Lung (tissue), 11 donors: ENCODE measurements at regions not wholly inside any gene's neighbourhood (a gene's known extent, or its start where the extent isn't known, plus 50 kb on each side); places are given as distances from the start of the nearest gene placed in this dataset.

Source experiments
- ATAC-seq: fragments of 200-7000 bp; cut with Tn5 transposase; one replicate; pipeline ENCODE4 v1.9.1; 2020; ENCODE audit warnings: moderate number of reproducible peaks; ENCODE audit not compliant: insufficient read depth, low FRiP score
- DNase-seq, 3 donors: peaks; one replicate each; pipeline ENCODE4 v3.0.0-alpha.2; 2013 to 2017
- H3K27ac ChIP-seq, 2 donors: one replicate each; pipeline ENCODE4 v1.5.1; 2013; ENCODE audit warnings: mild to moderate bottlenecking in 2 of 2, moderate library complexity in 2 of 2, control low read depth in 1 of 2, inconsistent platforms in 1 of 2, low read depth in 1 of 2, low read length in 1 of 2
- H3K27me3 ChIP-seq, 3 donors: one replicate each; pipeline ENCODE4 v1.5.1; 2013; ENCODE audit warnings: low read length in 2 of 3; ENCODE audit not compliant: control insufficient read depth in 3 of 3, insufficient read depth in 3 of 3
- H3K36me3 ChIP-seq, 4 donors: one replicate each; pipeline ENCODE4 v1.5.1; 2013; ENCODE audit warnings: low read length in 4 of 4, mild to moderate bottlenecking in 1 of 4, moderate library complexity in 1 of 4; ENCODE audit not compliant: control insufficient read depth in 4 of 4, insufficient read depth in 4 of 4
- H3K4me1 ChIP-seq, 5 donors: one replicate each; pipeline ENCODE4 v1.5.1; 2013; ENCODE audit warnings: low read length in 5 of 5, mild to moderate bottlenecking in 2 of 5, moderate library complexity in 1 of 5; ENCODE audit not compliant: control insufficient read depth in 5 of 5, insufficient read depth in 5 of 5
- H3K4me3 ChIP-seq: one replicate; pipeline ENCODE4 v1.5.1; 2013; ENCODE audit warnings: mild to moderate bottlenecking, control low read depth, moderate library complexity
- H3K9ac ChIP-seq, 2 donors: one replicate each; pipeline ENCODE4 v1.5.1; 2013; ENCODE audit warnings: low read length in 2 of 2, control low read depth in 1 of 2; ENCODE audit not compliant: insufficient read depth in 1 of 2
- H3K9me3 ChIP-seq, 4 donors: one replicate each; pipeline ENCODE4 v1.5.1; 2013; ENCODE audit warnings: low read length in 3 of 4, mild to moderate bottlenecking in 1 of 4, moderate library complexity in 1 of 4; ENCODE audit not compliant: control insufficient read depth in 4 of 4, insufficient read depth in 3 of 4
- CTCF ChIP-seq: IDR thresholded peaks from 2 replicates; pipeline ENCODE4 v1.5.1; 2012; ENCODE audit warnings: mild to moderate bottlenecking; ENCODE audit errors: control extremely low read depth, extremely low read depth
- WGBS, 2 donors: extraction: QIAGEN DNeasy Blood & Tissue Kit; methylation state at CpG; one replicate each; pipeline ENCODE4 v1.1.7; 2013; 5-methylcytosine and 5-hydroxymethylcytosine counted together
- donor health status: control.
- donor health status: control.
- donor health status: Bipolar disorder and iron deficiency.
- donor health status: healthy.
- donor health status: DM: yes; HTN: yes; CAD: no.

- no peaks in the 10 kb centered on the region for H3K27me3 ChIP-seq
- ATAC-seq = no peak
- no peak for DNase-seq
- H3K9ac ChIP-seq = no peak overlapping the region
- no peak overlapping the region for H3K4me3 ChIP-seq
- no peak for TF ChIP-seq CTCF
- H3K9me3 ChIP-seq = peaks cover 0 to 3% (median 0%) of the 10 kb centered on the region in 4 donors
- H3K4me1 ChIP-seq = no peaks in the 10 kb centered on the region
- no peaks in the 10 kb centered on the region for H3K36me3 ChIP-seq
- H3K27ac ChIP-seq = no peak overlapping the region
Observed at GRCh38 chr15:98071786-98072185, 111.3 kb downstream of the ARRDC4 start.

GRCh38 chr15:98075441-98075840, 114.9 kb downstream of the ARRDC4 start:
- H3K9me3 ChIP-seq = no peaks in the 10 kb centered on the region
- DNase-seq (no peak), ATAC-seq (no peak)
- H3K9ac ChIP-seq = no peak overlapping the region
- peaks cover 0 to 2% (median 0%) of the 10 kb centered on the region in 5 donors for H3K4me1 ChIP-seq
- no peaks in the 10 kb centered on the region for H3K27me3 ChIP-seq
- TF ChIP-seq CTCF = no peak
- H3K27ac ChIP-seq = no peak overlapping the region
- no peak overlapping the region for H3K4me3 ChIP-seq
- no peaks in the 10 kb centered on the region for H3K36me3 ChIP-seq

GRCh38 chr15:98076021-98076816, 115.7 kb downstream of the ARRDC4 start:
- DNase-seq (no peak), ATAC-seq (peak; percentile 72)
- Histone ChIP-seq H3K27ac (peak overlapping the region in 1 of 2 donors; percentile 31), H3K9me3 (no peaks in the 10 kb centered on the region), H3K27me3 (no peaks in the 10 kb centered on the region), H3K36me3 (no peaks in the 10 kb centered on the region), H3K9ac (no peak overlapping the region), H3K4me3 (no peak overlapping the region), H3K4me1 (peaks cover 0 to 2% (median 0%) of the 10 kb centered on the region in 5 donors)
- WGBS, 2 donors = 38 to 46% methylated on average over 8 of the region's 8 CpGs
- TF ChIP-seq CTCF = no peak

GRCh38 chr15:98077186-98077585, 116.7 kb downstream of the ARRDC4 start:
- H3K9ac ChIP-seq = no peak overlapping the region
- H3K27me3 ChIP-seq = no peaks in the 10 kb centered on the region
- DNase-seq = no peak
- H3K4me3 ChIP-seq = no peak overlapping the region
- peaks cover 0 to 2% (median 0%) of the 10 kb centered on the region in 5 donors for H3K4me1 ChIP-seq
- H3K27ac ChIP-seq = peak overlapping the region in 1 of 2 donors; percentile 37
- no peaks in the 10 kb centered on the region for H3K36me3 ChIP-seq
- no peak for TF ChIP-seq CTCF
- H3K9me3 ChIP-seq = no peaks in the 10 kb centered on the region
- peak; percentile 22 for ATAC-seq
- 72 to 77% methylated on average over 8 of the region's 8 CpGs for WGBS, 2 donors
